ENCODE measurements at regions not wholly inside any gene's neighbourhood (a gene's known extent, or its start where the extent isn't known, plus 50 kb on each side); places are given as distances from the start of the nearest gene placed in this dataset.

DNA sequence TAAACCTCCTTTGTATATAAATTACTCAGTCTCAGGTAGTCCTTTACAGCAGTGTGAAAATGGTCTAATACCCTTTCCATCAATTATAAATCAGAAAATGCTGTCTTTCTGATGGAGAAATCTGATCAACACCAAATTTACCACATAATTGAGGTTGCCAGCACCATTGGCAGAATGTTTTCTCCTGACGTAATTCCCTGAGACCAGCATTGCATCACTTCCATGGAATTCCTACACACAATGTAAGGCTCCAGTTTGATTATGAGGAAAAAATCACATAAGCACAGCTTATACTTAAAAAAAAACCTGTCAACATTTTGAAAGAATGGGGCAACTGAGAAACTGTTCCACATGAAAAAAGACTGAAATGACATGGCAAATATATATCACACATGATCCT, 618.7 kb upstream of the CDH6 start:
- no peak overlapping the region for H3K4me3 ChIP-seq (ENCODE audit: low read length)
- DNase-seq (ENCODE audit: low read depth), result peak; percentile 7
- TF ChIP-seq, protein P1, sequence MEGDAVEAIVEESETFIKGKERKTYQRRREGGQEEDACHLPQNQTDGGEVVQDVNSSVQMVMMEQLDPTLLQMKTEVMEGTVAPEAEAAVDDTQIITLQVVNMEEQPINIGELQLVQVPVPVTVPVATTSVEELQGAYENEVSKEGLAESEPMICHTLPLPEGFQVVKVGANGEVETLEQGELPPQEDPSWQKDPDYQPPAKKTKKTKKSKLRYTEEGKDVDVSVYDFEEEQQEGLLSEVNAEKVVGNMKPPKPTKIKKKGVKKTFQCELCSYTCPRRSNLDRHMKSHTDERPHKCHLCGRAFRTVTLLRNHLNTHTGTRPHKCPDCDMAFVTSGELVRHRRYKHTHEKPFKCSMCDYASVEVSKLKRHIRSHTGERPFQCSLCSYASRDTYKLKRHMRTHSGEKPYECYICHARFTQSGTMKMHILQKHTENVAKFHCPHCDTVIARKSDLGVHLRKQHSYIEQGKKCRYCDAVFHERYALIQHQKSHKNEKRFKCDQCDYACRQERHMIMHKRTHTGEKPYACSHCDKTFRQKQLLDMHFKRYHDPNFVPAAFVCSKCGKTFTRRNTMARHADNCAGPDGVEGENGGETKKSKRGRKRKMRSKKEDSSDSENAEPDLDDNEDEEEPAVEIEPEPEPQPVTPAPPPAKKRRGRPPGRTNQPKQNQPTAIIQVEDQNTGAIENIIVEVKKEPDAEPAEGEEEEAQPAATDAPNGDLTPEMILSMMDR (IDR thresholded peaks at IDR 0.05; ENCODE audit: insufficient read depth, low read depth, low read length, missing control alignments), result no peak

- peak; percentile 1 for DNase-seq (ENCODE audit: low read depth)
- H3K4me3 ChIP-seq (ENCODE audit: low read length), result no peak overlapping the region
- TF ChIP-seq, protein P1 (IDR thresholded peaks at IDR 0.05; ENCODE audit: insufficient read depth, low read depth, low read length, missing control alignments), result no peak
These were observed 621.2 kb upstream of the CDH6 start for GRCh38 chr5:30572279-30572678.

- H3K4me3 ChIP-seq (ENCODE audit: low read length), result no peak overlapping the region
- DNase-seq (ENCODE audit: low read depth), result no peak
- TF ChIP-seq, protein P1 (IDR thresholded peaks at IDR 0.05; ENCODE audit: insufficient read depth, low read depth, low read length, missing control alignments), result no peak
These were observed 631.7 kb upstream of the CDH6 start for GRCh38 chr5:30561771-30562170.

GRCh38 chr5:30551618-30552017, 641.9 kb upstream of the CDH6 start:
- no peak overlapping the region for H3K4me3 ChIP-seq (ENCODE audit: low read length)
- TF ChIP-seq, protein P1 (IDR thresholded peaks at IDR 0.05; ENCODE audit: insufficient read depth, low read depth, low read length, missing control alignments), result no peak
- DNase-seq (ENCODE audit: low read depth), result no peak

GRCh38 chr5:30548580-30549305, 644.7 kb upstream of the CDH6 start:
- TF ChIP-seq, protein P1 (IDR thresholded peaks at IDR 0.05; ENCODE audit: insufficient read depth, low read depth, low read length, missing control alignments), result no peak
- no peak for DNase-seq (ENCODE audit: low read depth)
- H3K4me3 ChIP-seq (ENCODE audit: low read length), result no peak overlapping the region

DNA sequence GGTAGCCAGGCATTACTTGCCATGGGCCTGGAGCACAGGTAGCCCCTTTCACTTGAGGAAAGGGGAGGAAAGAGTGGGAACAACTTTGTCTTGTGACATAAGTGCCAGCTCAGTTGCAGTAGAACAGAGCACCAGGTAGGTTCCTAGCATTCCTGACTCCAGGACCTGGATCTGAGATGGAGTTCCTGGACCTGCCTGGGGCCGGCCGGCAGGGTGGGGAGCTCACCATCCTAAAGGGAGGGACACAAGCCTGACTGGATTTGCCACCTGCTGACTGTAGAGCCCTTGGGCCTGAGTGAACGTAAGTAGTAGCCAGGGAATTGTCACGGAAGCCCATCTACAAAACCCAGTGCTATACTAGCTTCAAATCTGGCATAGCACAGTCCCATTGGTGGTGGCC, 653.3 kb upstream of the CDH6 start:
- TF ChIP-seq, protein P1 (IDR thresholded peaks at IDR 0.05; ENCODE audit: insufficient read depth, low read depth, low read length, missing control alignments), result no peak
- H3K4me3 ChIP-seq (ENCODE audit: low read length), result no peak overlapping the region
- DNase-seq (ENCODE audit: low read depth), result no peak

All from epithelial cell of esophagus (primary cell).